H1 (cell line): ENCODE measurements at regions not wholly inside any gene's neighbourhood (a gene's known extent, or its start where the extent isn't known, plus 50 kb on each side); places are given as distances from the start of the nearest gene placed in this dataset.

ENCODE experiments used
- CTCF ChIP-seq, 3 experiments: IDR thresholded peaks; 1 replicate in 2 of 3; 2 replicates in 1 of 3; pipeline versions ENCODE4 v1.5.1 to v1.6.1; 2011; ENCODE audit warnings: low read length in 3 of 3, mild to moderate bottlenecking in 3 of 3, inconsistent platforms in 2 of 3, low read depth in 1 of 3, moderate library complexity in 1 of 3; ENCODE audit not compliant: insufficient read depth in 1 of 3; ENCODE audit errors: control extremely low read depth in 1 of 3
- EGR1 ChIP-seq: IDR thresholded peaks from 2 replicates; pipeline ENCODE4 v1.6.1; 2011; ENCODE audit warnings: low read depth, low read length, borderline replicate concordance
- POLR2A ChIP-seq, 2 experiments: IDR thresholded peaks; 1 replicate in 1 of 2; 2 replicates in 1 of 2; pipeline ENCODE4 v1.6.1; 2011; ENCODE audit warnings: low read depth in 2 of 2, low read length in 2 of 2, mild to moderate bottlenecking in 2 of 2; ENCODE audit errors: control extremely low read depth in 1 of 2

GRCh38 chr10:53430974-53431373 lies 658.4 kb upstream of the MBL2 start:
- no peak for TF ChIP-seq EGR1
- TF ChIP-seq CTCF (IDR thresholded peaks at IDR 0.05; ENCODE audit: control extremely low read depth in 1 of 3, insufficient read depth in 1 of 3, low read depth in 1 of 3, low read length in 3 of 3): no peak
- TF ChIP-seq POLR2A (IDR thresholded peaks at IDR 0.05; ENCODE audit: control extremely low read depth in 1 of 2, low read depth in 2 of 2, low read length in 2 of 2): no peak
